ENCODE measurements at regions not wholly inside any gene's neighbourhood (a gene's known extent, or its start where the extent isn't known, plus 50 kb on each side); places are given as distances from the start of the nearest gene placed in this dataset.

DNA sequence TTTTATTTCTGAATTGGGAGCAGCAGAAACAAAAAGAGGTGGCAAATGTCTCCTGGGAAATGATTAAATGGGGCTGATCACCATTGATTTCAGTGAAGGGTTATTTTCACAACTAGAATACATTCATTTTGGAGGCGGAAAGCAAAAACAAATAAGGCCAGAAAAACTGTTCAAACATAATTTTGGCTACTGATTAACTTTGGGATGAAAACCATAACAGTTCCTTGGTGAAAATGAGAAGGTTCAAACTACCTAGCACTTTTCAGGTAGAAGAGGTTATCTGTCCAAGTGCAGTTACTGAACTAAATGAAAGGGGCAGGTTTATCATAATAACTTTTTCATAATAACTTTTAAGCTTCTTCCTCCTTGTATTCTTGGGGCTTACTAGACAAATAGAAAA lies 718.5 kb downstream of the CDH11 start:
- no peak overlapping the region for H3K4me2 ChIP-seq (ENCODE audit: low read length)
- H3K9me3 ChIP-seq (ENCODE audit: control insufficient read depth, insufficient read depth, low read length) = peaks cover 6% of the 10 kb centered on the region; the same call in 1 of the 2 replicates
- no peaks in the 10 kb centered on the region for H3K27me3 ChIP-seq (ENCODE audit: control insufficient read depth, low read length)
- H3F3A ChIP-seq (ENCODE audit: control insufficient read depth, insufficient read depth) = no peaks in the 10 kb centered on the region
- no peaks in the 10 kb centered on the region for H3K79me2 ChIP-seq (ENCODE audit: control insufficient read depth, low read length)
- no peak overlapping the region for H3K4me3 ChIP-seq (ENCODE audit: low read length)
- H3K4me1 ChIP-seq (ENCODE audit: control insufficient read depth, low read length) = no peaks in the 10 kb centered on the region; the same call in 1 of the 2 replicates
- H3K9me2 ChIP-seq (replicated peaks; ENCODE audit: control insufficient read depth, low read length) = no peaks in the 10 kb centered on the region
- TF ChIP-seq, protein P1, sequence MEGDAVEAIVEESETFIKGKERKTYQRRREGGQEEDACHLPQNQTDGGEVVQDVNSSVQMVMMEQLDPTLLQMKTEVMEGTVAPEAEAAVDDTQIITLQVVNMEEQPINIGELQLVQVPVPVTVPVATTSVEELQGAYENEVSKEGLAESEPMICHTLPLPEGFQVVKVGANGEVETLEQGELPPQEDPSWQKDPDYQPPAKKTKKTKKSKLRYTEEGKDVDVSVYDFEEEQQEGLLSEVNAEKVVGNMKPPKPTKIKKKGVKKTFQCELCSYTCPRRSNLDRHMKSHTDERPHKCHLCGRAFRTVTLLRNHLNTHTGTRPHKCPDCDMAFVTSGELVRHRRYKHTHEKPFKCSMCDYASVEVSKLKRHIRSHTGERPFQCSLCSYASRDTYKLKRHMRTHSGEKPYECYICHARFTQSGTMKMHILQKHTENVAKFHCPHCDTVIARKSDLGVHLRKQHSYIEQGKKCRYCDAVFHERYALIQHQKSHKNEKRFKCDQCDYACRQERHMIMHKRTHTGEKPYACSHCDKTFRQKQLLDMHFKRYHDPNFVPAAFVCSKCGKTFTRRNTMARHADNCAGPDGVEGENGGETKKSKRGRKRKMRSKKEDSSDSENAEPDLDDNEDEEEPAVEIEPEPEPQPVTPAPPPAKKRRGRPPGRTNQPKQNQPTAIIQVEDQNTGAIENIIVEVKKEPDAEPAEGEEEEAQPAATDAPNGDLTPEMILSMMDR (IDR thresholded peaks at IDR 0.05; ENCODE audit: low read depth, low read length, poor library complexity, severe bottlenecking) = no peak
- no peak for TF ChIP-seq EZH2phosphoT487 (IDR thresholded peaks at IDR 0.05; ENCODE audit: borderline replicate concordance, low read length)
- H3K27ac ChIP-seq (ENCODE audit: low read depth, low read length) = no peak overlapping the region
- no peaks in the 10 kb centered on the region for H4K20me1 ChIP-seq (ENCODE audit: control insufficient read depth, insufficient read depth, low read depth, low read length)
- no peaks in the 10 kb centered on the region for H3K36me3 ChIP-seq (ENCODE audit: control insufficient read depth, low read length)

DNA sequence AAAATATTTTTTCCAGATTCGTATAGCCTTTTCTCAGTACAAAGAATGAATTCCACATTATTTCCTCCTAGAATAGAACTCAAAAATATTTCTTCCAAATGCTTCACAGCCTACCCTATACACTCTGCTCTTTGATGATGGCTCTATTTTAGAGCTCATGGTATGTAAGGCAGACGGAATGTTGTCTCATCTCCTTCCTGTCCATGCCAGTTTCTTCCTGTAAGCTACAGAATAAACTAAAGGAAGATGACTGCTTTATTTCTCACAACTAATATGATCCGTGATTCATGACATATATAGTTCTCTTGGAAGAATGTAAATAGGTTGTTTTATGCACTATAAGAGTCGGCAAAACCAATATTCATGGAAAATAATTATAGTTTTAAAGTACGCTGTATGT lies 723.1 kb downstream of the CDH11 start:
- Histone ChIP-seq H3K9me3 (ENCODE audit: control insufficient read depth, insufficient read depth, low read length) (0 out of 2 replicates have a peak, but pooled peaks cover 2% of the 10 kb centered on the region), H3K4me2 (ENCODE audit: low read length) (no peak overlapping the region)

DNA sequence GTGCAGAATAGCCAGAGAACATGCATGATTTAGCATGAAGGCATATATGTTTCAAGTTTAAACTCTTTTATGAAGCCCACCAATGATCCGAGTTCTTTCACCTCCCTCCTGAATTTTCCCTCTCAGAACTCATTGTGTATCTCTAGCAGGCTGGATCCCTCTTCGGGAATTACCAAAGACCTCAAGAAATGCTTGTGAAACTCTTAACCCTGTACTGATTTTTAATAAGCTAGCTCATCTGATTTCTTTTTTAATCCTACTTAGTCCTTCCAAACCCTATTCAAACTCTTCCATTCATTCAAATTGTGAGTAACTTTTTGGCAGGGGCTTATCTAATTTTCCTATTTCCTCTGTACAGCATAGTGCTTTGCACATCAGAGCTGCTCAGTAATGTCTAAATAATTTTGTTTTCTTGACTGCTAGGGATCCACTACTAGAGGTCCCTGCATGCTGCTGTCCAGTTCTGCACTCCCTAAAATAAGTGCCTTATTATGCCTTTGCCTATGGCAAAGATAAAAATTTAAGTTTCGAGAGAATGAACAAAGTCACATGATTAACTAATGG lies 723.8 kb downstream of the CDH11 start:
- Histone ChIP-seq H3F3A (ENCODE audit: control insufficient read depth, insufficient read depth) (no peaks in the 10 kb centered on the region), H3K27ac (ENCODE audit: low read depth, low read length) (no peak overlapping the region), H3K4me3 (ENCODE audit: low read length) (no peak overlapping the region), H3K79me2 (ENCODE audit: control insufficient read depth, low read length) (no peaks in the 10 kb centered on the region), H3K27me3 (ENCODE audit: control insufficient read depth, low read length) (no peaks in the 10 kb centered on the region), H4K20me1 (ENCODE audit: control insufficient read depth, insufficient read depth, low read depth, low read length) (no peaks in the 10 kb centered on the region), H3K9me3 (ENCODE audit: control insufficient read depth, insufficient read depth, low read length) (0 out of 2 replicates have a peak, but pooled peaks cover 2% of the 10 kb centered on the region), H3K4me1 (ENCODE audit: control insufficient read depth, low read length) (no peaks in the 10 kb centered on the region), H3K9me2 (replicated peaks; ENCODE audit: control insufficient read depth, low read length) (no peaks in the 10 kb centered on the region), H3K36me3 (ENCODE audit: control insufficient read depth, low read length) (no peaks in the 10 kb centered on the region), H3K4me2 (ENCODE audit: low read length) (no peak overlapping the region)
- no peak for TF ChIP-seq EZH2phosphoT487 (IDR thresholded peaks at IDR 0.05; ENCODE audit: borderline replicate concordance, low read length)
- TF ChIP-seq, protein P1 (IDR thresholded peaks at IDR 0.05; ENCODE audit: low read depth, low read length, poor library complexity, severe bottlenecking) = no peak

More for the DNA sequence above, 723.1 kb downstream of the CDH11 start:
- no peaks in the 10 kb centered on the region for H3K9me2 ChIP-seq (replicated peaks; ENCODE audit: control insufficient read depth, low read length)
- H3K4me1 ChIP-seq (ENCODE audit: control insufficient read depth, low read length) = no peaks in the 10 kb centered on the region
- H3K27ac ChIP-seq (ENCODE audit: low read depth, low read length) = no peak overlapping the region
- TF ChIP-seq, protein P1 (IDR thresholded peaks at IDR 0.05; ENCODE audit: low read depth, low read length, poor library complexity, severe bottlenecking) = no peak
- TF ChIP-seq EZH2phosphoT487 (IDR thresholded peaks at IDR 0.05; ENCODE audit: borderline replicate concordance, low read length) = no peak
- no peaks in the 10 kb centered on the region for H3K36me3 ChIP-seq (ENCODE audit: control insufficient read depth, low read length)
- no peak overlapping the region for H3K4me3 ChIP-seq (ENCODE audit: low read length)
- H3K79me2 ChIP-seq (ENCODE audit: control insufficient read depth, low read length) = no peaks in the 10 kb centered on the region
- H3F3A ChIP-seq (ENCODE audit: control insufficient read depth, insufficient read depth) = no peaks in the 10 kb centered on the region
- H3K27me3 ChIP-seq (ENCODE audit: control insufficient read depth, low read length) = no peaks in the 10 kb centered on the region
- no peaks in the 10 kb centered on the region for H4K20me1 ChIP-seq (ENCODE audit: control insufficient read depth, insufficient read depth, low read depth, low read length)

Measured in DOHH2 (cell line).